ENCODE measurements at regions not wholly inside any gene's neighbourhood (a gene's known extent, or its start where the extent isn't known, plus 50 kb on each side); places are given as distances from the start of the nearest gene placed in this dataset.
A peak's percentile ranks its signal among the peaks of the same experiment; 100 is the strongest.
"Not testable (repeated sequence)": the region's sequence is repeated elsewhere in the genome, so short reads cannot be mapped to it uniquely, and the experiment has no call there.

GRCh38 chr7:65510187-65510538, 136.5 kb downstream of the ZNF92 start:
- H4K20me1 ChIP-seq (ENCODE audit: insufficient read depth, low read length); H3K4me1 ChIP-seq (ENCODE audit: insufficient read depth, low read length); DNase-seq (ENCODE audit: low spot score); H2AFZ ChIP-seq (ENCODE audit: low read length); in situ Hi-C loops (cut with HindIII; ENCODE audit: extremely low pct_ligation_motif_present, low pct_unique_long_range_greater_than_20kb); BruUV-seq (replicated peaks); FAIRE-seq; H3K27me3 ChIP-seq (ENCODE audit: control insufficient read depth in 1 of 2, insufficient read depth in 2 of 2, low read length in 2 of 2); intact Hi-C loops (cut with micrococcal nuclease; ENCODE audit: unreplicated experiment); H3K27ac ChIP-seq (ENCODE audit: extremely low read length, insufficient read depth, low read length); H3K9me3 ChIP-seq (ENCODE audit: low read length); H3K79me2 ChIP-seq (ENCODE audit: insufficient read depth, low read length); ATAC-seq; H3K36me3 ChIP-seq (replicated peaks in 1 of 2; ENCODE audit: control insufficient read depth in 1 of 2, insufficient read depth in 2 of 2, low read length in 2 of 2): not testable (repeated sequence)
- CTCF ChIA-PET (ENCODE audit: low intra/inter-chr PET ratio, low total read pairs), result interaction anchor here (1.1 kb wide), 1 partner anchor 112 kb away, joined by 3 read pairs; no protein-coding TSS in a partner anchor
- 5% methylated on average over 1 of the region's 1 CpG for WGBS (ENCODE audit: low lambda C conversion rate)
- POLR2A ChIA-PET, result interaction anchor here (1.1 kb wide), 1 partner anchor 136 kb away, joined by 4 read pairs; the partner anchor contains the start of gene ZNF92
- Histone ChIP-seq H3K4me2 (ENCODE audit: low read depth, low read length) (peak overlapping the region; percentile 80), H3K9ac (ENCODE audit: insufficient read depth, low read depth, low read length) (peak overlapping the region; percentile 74), H3K4me3 (replicated peaks in 1 of 3; ENCODE audit: insufficient read depth in 1 of 3, low read depth in 2 of 3, low read length in 3 of 3) (peak overlapping the region; percentile 63 to 96 (median 79))
- 0 out of 2 replicates have a peak, but pooled peaks have one; percentile 16 for TF ChIP-seq GATAD2A (CRISPR knock-in tag; IDR thresholded peaks at IDR 0.05)

GRCh38 chr7:65519751-65520150, 146.1 kb downstream of the ZNF92 start:
- H3K9me3 ChIP-seq (ENCODE audit: low read length); H3K36me3 ChIP-seq (replicated peaks in 1 of 2; ENCODE audit: control insufficient read depth in 1 of 2, insufficient read depth in 2 of 2, low read length in 2 of 2); ATAC-seq; DNase-seq (ENCODE audit: low spot score); intact Hi-C loops (cut with micrococcal nuclease; ENCODE audit: unreplicated experiment); H3K4me1 ChIP-seq (ENCODE audit: insufficient read depth, low read length); H3K4me2 ChIP-seq (ENCODE audit: low read depth, low read length); H3K4me3 ChIP-seq (replicated peaks in 1 of 3; ENCODE audit: insufficient read depth in 1 of 3, low read depth in 2 of 3, low read length in 3 of 3); POLR2A ChIA-PET; H3K9ac ChIP-seq (ENCODE audit: insufficient read depth, low read depth, low read length); H2AFZ ChIP-seq (ENCODE audit: low read length); in situ Hi-C loops (cut with HindIII; ENCODE audit: extremely low pct_ligation_motif_present, low pct_unique_long_range_greater_than_20kb); H4K20me1 ChIP-seq (ENCODE audit: insufficient read depth, low read length); H3K27ac ChIP-seq (ENCODE audit: extremely low read length, insufficient read depth, low read length); FAIRE-seq; CTCF ChIA-PET (ENCODE audit: low intra/inter-chr PET ratio, low total read pairs); BruUV-seq (replicated peaks); H3K27me3 ChIP-seq (ENCODE audit: control insufficient read depth in 1 of 2, insufficient read depth in 2 of 2, low read length in 2 of 2); H3K79me2 ChIP-seq (ENCODE audit: insufficient read depth, low read length): not testable (repeated sequence)
- WGBS (ENCODE audit: low lambda C conversion rate), result 91% methylated on average over 1 of the region's 1 CpG

- H3K27me3 ChIP-seq (ENCODE audit: control insufficient read depth in 1 of 2, insufficient read depth in 2 of 2, low read length in 2 of 2); BruUV-seq (replicated peaks); H3K9me3 ChIP-seq (ENCODE audit: low read length); POLR2A ChIA-PET; in situ Hi-C loops (cut with HindIII; ENCODE audit: extremely low pct_ligation_motif_present, low pct_unique_long_range_greater_than_20kb); H3K4me3 ChIP-seq (replicated peaks in 1 of 3; ENCODE audit: insufficient read depth in 1 of 3, low read depth in 2 of 3, low read length in 3 of 3); intact Hi-C loops (cut with micrococcal nuclease; ENCODE audit: unreplicated experiment); CTCF ChIA-PET (ENCODE audit: low intra/inter-chr PET ratio, low total read pairs); H3K27ac ChIP-seq (ENCODE audit: extremely low read length, insufficient read depth, low read length); H3K9ac ChIP-seq (ENCODE audit: insufficient read depth, low read depth, low read length); H3K36me3 ChIP-seq (replicated peaks in 1 of 2; ENCODE audit: control insufficient read depth in 1 of 2, insufficient read depth in 2 of 2, low read length in 2 of 2); H4K20me1 ChIP-seq (ENCODE audit: insufficient read depth, low read length); H2AFZ ChIP-seq (ENCODE audit: low read length); FAIRE-seq; H3K4me2 ChIP-seq (ENCODE audit: low read depth, low read length); H3K4me1 ChIP-seq (ENCODE audit: insufficient read depth, low read length); DNase-seq (ENCODE audit: low spot score); H3K79me2 ChIP-seq (ENCODE audit: insufficient read depth, low read length); ATAC-seq: not testable (repeated sequence)
- WGBS (ENCODE audit: low lambda C conversion rate), result no CpG with 5 or more reads among the region's 5 CpGs
These were observed 172.0 kb downstream of the ZNF92 start for GRCh38 chr7:65545465-65546161.
